Common myeloid progenitor, CD34-positive (primary cell): ENCODE measurements at regions not wholly inside any gene's neighbourhood (a gene's known extent, or its start where the extent isn't known, plus 50 kb on each side); places are given as distances from the start of the nearest gene placed in this dataset.
"Not testable (repeated sequence)": the region's sequence is repeated elsewhere in the genome, so short reads cannot be mapped to it uniquely, and the experiment has no call there.

ENCODE experiments used
- CTCF ChIA-PET: fragments of 350-600 bp; sonication (Branson Sonifier 250); formaldehyde crosslinking; loops from one replicate; lab custom pipeline; 2021; ENCODE audit warnings: antibody characterized with exemption; lab: Charles Lee
- POLR2A ChIA-PET: fragments of 350-600 bp; sonication (Branson Sonifier 250); formaldehyde crosslinking; loops from one replicate; lab custom pipeline; 2021; ENCODE audit warnings: antibody characterized with exemption; lab: Charles Lee
- DNase-seq, 3 donors: peaks; one replicate each; pipeline versions ENCODE4 v3.0.0 to v3.0.0-alpha.2; 2013
- H3K27ac ChIP-seq, 2 experiments: 1 replicate in 1 of 2; 2 replicates in 1 of 2; pipeline ENCODE4 v1.7.0; 2013; ENCODE audit warnings: inconsistent platforms in 2 of 2, low read length in 2 of 2, mild to moderate bottlenecking in 2 of 2, low read depth in 1 of 2, moderate library complexity in 1 of 2; ENCODE audit not compliant: severe bottlenecking in 2 of 2, insufficient read depth in 1 of 2, poor library complexity in 1 of 2
- H3K27me3 ChIP-seq, 5 experiments: replicated peaks in 2 of 5; 1 replicate in 3 of 5; 2 replicates in 2 of 5; pipeline versions ENCODE4 v1.6.1 to v1.7.0; 2013; ENCODE audit warnings: low read length in 4 of 5, mild to moderate bottlenecking in 2 of 5, moderate library complexity in 2 of 5, inconsistent platforms in 1 of 5; ENCODE audit not compliant: insufficient read depth in 5 of 5, control insufficient read depth in 4 of 5
- H3K36me3 ChIP-seq, 4 experiments: 1 replicate in 2 of 4; 2 replicates in 2 of 4; pipeline versions ENCODE4 v1.6.1 to v1.7.0; 2013; ENCODE audit warnings: low read length in 3 of 4, control low read depth in 1 of 4, mild to moderate bottlenecking in 1 of 4; ENCODE audit not compliant: control insufficient read depth in 4 of 4, insufficient read depth in 4 of 4
- H3K4me1 ChIP-seq, 4 experiments: 1 replicate in 3 of 4; 2 replicates in 1 of 4; pipeline versions ENCODE4 v1.6.1 to v1.7.1; 2013; ENCODE audit warnings: low read length in 3 of 4, mild to moderate bottlenecking in 3 of 4, control low read depth in 1 of 4, inconsistent platforms in 1 of 4, moderate library complexity in 1 of 4; ENCODE audit not compliant: control insufficient read depth in 4 of 4, insufficient read depth in 4 of 4; ENCODE audit errors: control extremely low read depth in 1 of 4
- H3K4me3 ChIP-seq, 7 experiments: 1 replicate in 4 of 7; 2 replicates in 3 of 7; pipeline versions ENCODE4 v1.5.1 to v1.7.0; 2013; ENCODE audit warnings: mild to moderate bottlenecking in 7 of 7, low read length in 6 of 7, moderate library complexity in 6 of 7, inconsistent platforms in 2 of 7, low read depth in 2 of 7, control low read depth in 1 of 7; ENCODE audit not compliant: insufficient read depth in 4 of 7, control insufficient read depth in 1 of 7; ENCODE audit errors: extremely low read depth in 1 of 7
- H3K9me3 ChIP-seq, 5 experiments: 1 replicate in 4 of 5; 2 replicates in 1 of 5; pipeline versions ENCODE4 v1.6.1 to v1.7.1; 2013; ENCODE audit warnings: low read length in 4 of 5, mild to moderate bottlenecking in 2 of 5, inconsistent platforms in 1 of 5, low read depth in 1 of 5, moderate library complexity in 1 of 5; ENCODE audit not compliant: control insufficient read depth in 4 of 5, insufficient read depth in 2 of 5; ENCODE audit errors: control extremely low read depth in 1 of 5
- WGBS: methylation state at CpG from one replicate; pipeline ENCODE4 v1.1.5; 2013; ENCODE audit not compliant: insufficient coverage; 5-methylcytosine and 5-hydroxymethylcytosine counted together

DNA sequence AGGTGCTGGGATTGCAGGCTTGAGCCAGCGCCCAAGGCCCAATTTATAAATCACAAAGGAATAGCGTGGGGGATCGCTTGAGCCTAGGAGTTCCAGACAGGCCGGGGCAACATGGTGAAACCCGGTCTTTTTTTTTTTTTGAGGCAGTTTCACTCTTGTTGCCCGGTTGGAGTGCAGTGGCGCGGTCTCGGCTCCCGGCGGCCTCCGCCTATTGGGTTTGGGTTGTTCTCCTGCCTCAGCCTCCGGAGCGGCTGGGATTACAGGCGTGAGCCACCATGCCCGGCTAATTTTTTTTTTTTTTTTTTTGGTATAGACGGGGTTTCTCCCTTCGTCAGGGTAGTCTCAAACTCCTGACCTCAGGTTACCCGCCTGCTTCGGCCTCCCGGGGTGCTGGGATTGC, 65.0 kb downstream of the GOLGA6L7 start:
- no peaks in the 10 kb centered on the region for H3K9me3 ChIP-seq
- peaks cover 0 to 15% (median 2%) of the 10 kb centered on the region in 5 experiments for H3K27me3 ChIP-seq
- H3K36me3 ChIP-seq = no peaks in the 10 kb centered on the region
- H3K4me1 ChIP-seq = no peaks in the 10 kb centered on the region
- H3K27ac ChIP-seq = no peak overlapping the region
- no peak for DNase-seq
- ChIA-PET POLR2A (no interaction called here), CTCF (no interaction called here)
- WGBS = 95% methylated on average over 15 of the region's 21 CpGs
- H3K4me3 ChIP-seq = no peak overlapping the region

DNA sequence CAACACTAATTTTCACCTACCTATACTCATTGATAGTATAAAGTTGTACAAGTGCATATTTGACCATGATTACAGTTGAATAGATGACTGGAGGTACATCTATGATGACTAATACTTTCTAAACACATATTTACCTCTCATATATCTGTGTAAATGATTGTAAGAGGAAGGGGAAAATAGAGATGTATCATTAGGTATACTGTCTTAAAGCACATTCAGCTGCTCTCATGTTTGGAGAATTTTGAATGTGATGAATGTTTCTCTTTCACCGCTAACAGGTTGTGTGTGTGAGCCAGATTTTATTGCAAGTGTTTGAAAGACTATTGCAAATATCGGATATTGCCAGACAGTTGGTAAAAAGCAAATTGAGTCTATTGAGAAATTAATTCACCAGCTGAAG, 66.2 kb upstream of the GOLGA8M start:
- H3K27me3 ChIP-seq, CTCF ChIA-PET, DNase-seq, H3K4me3 ChIP-seq, H3K9me3 ChIP-seq, H3K4me1 ChIP-seq, H3K36me3 ChIP-seq, POLR2A ChIA-PET, H3K27ac ChIP-seq: not testable (repeated sequence)
- no CpG with 5 or more reads among the region's 2 CpGs for WGBS

DNA sequence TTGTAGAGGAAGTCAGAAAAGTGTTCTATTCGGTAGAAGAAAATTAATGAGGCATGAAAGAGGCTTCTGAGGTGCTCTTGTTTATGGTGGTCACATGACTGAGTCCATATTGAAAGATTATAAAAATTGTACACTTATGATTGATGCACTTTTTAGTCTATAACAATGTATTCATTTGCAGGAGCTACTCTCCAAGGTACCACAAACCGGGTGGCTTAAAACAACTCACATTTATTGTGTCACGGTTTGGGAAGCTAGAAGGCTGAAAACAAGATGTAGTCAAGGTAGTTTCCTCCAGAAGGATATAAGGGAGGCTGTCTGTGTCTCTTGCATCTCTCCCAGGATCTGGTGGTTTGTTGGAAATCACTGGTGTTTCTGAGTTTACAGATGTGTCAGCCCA, 60.6 kb upstream of the GOLGA8M start:
- H3K27ac ChIP-seq, H3K4me3 ChIP-seq, H3K9me3 ChIP-seq, H3K4me1 ChIP-seq, DNase-seq, CTCF ChIA-PET, POLR2A ChIA-PET, H3K36me3 ChIP-seq, H3K27me3 ChIP-seq: not testable (repeated sequence)
- no CpG with 5 or more reads among the region's 3 CpGs for WGBS
